ENCODE measurements at regions not wholly inside any gene's neighbourhood (a gene's known extent, or its start where the extent isn't known, plus 50 kb on each side); places are given as distances from the start of the nearest gene placed in this dataset.

GRCh38 chr11:70486731-70487130 is 88.4 kb downstream of the CTTN start:
- Histone ChIP-seq H3K4me3 (ENCODE audit: low read depth, low read length) (no peak overlapping the region), H3K9ac (ENCODE audit: low read length) (no peak overlapping the region), H3K9me3 (ENCODE audit: control insufficient read depth, insufficient read depth, low read depth, low read length) (peaks cover 17% of the 10 kb centered on the region), H3K4me1 (ENCODE audit: control insufficient read depth, insufficient read depth, low read length) (peaks cover 2% of the 10 kb centered on the region; the same call in 1 of the 2 replicates), H3K27ac (ENCODE audit: low read depth, low read length) (no peak overlapping the region), H3K27me3 (ENCODE audit: control insufficient read depth, insufficient read depth, low read length) (no peaks in the 10 kb centered on the region), H3K36me3 (ENCODE audit: control insufficient read depth, insufficient read depth, low read length) (peaks cover 23% of the 10 kb centered on the region; the same call in 1 of the 2 replicates)

- Histone ChIP-seq H3K4me3 (ENCODE audit: low read depth, low read length) (no peak overlapping the region), H3K9me3 (ENCODE audit: control insufficient read depth, insufficient read depth, low read depth, low read length) (peaks cover 21% of the 10 kb centered on the region), H3K36me3 (ENCODE audit: control insufficient read depth, insufficient read depth, low read length) (peaks cover 23% of the 10 kb centered on the region; the same call in 1 of the 2 replicates)
These were observed 88.8 kb downstream of the CTTN start for GRCh38 chr11:70487160-70487559.

GRCh38 chr11:70487756-70488155 is 89.4 kb downstream of the CTTN start:
- H3K27me3 ChIP-seq (ENCODE audit: control insufficient read depth, insufficient read depth, low read length): no peaks in the 10 kb centered on the region
- H3K9ac ChIP-seq (ENCODE audit: low read length): no peak overlapping the region
- H3K4me1 ChIP-seq (ENCODE audit: control insufficient read depth, insufficient read depth, low read length): peaks cover 2% of the 10 kb centered on the region; the same call in 1 of the 2 replicates
- H3K9me3 ChIP-seq (ENCODE audit: control insufficient read depth, insufficient read depth, low read depth, low read length): peaks cover 21% of the 10 kb centered on the region
- H3K4me3 ChIP-seq (ENCODE audit: low read depth, low read length): no peak overlapping the region
- H3K27ac ChIP-seq (ENCODE audit: low read depth, low read length): no peak overlapping the region
- peaks cover 23% of the 10 kb centered on the region; the same call in 1 of the 2 replicates for H3K36me3 ChIP-seq (ENCODE audit: control insufficient read depth, insufficient read depth, low read length)

More at GRCh38 chr11:70487160-70487559, 88.8 kb downstream of the CTTN start:
- Histone ChIP-seq H3K27ac (ENCODE audit: low read depth, low read length) (no peak overlapping the region), H3K9ac (ENCODE audit: low read length) (no peak overlapping the region), H3K27me3 (ENCODE audit: control insufficient read depth, insufficient read depth, low read length) (no peaks in the 10 kb centered on the region), H3K4me1 (ENCODE audit: control insufficient read depth, insufficient read depth, low read length) (peaks cover 2% of the 10 kb centered on the region; the same call in 1 of the 2 replicates)

GRCh38 chr11:70488171-70488703 is 89.9 kb downstream of the CTTN start:
- Histone ChIP-seq H3K9me3 (ENCODE audit: control insufficient read depth, insufficient read depth, low read depth, low read length) (peaks cover 21% of the 10 kb centered on the region), H3K27ac (ENCODE audit: low read depth, low read length) (no peak overlapping the region), H3K27me3 (ENCODE audit: control insufficient read depth, insufficient read depth, low read length) (no peaks in the 10 kb centered on the region), H3K9ac (ENCODE audit: low read length) (no peak overlapping the region), H3K36me3 (ENCODE audit: control insufficient read depth, insufficient read depth, low read length) (peaks cover 23% of the 10 kb centered on the region; the same call in 1 of the 2 replicates), H3K4me1 (ENCODE audit: control insufficient read depth, insufficient read depth, low read length) (no peaks in the 10 kb centered on the region), H3K4me3 (ENCODE audit: low read depth, low read length) (no peak overlapping the region)

- no peak overlapping the region for H3K4me3 ChIP-seq (ENCODE audit: low read depth, low read length)
- peaks cover 23% of the 10 kb centered on the region; the same call in 1 of the 2 replicates for H3K36me3 ChIP-seq (ENCODE audit: control insufficient read depth, insufficient read depth, low read length)
- H3K27me3 ChIP-seq (ENCODE audit: control insufficient read depth, insufficient read depth, low read length): no peaks in the 10 kb centered on the region
- H3K4me1 ChIP-seq (ENCODE audit: control insufficient read depth, insufficient read depth, low read length): no peaks in the 10 kb centered on the region
- peaks cover 21% of the 10 kb centered on the region for H3K9me3 ChIP-seq (ENCODE audit: control insufficient read depth, insufficient read depth, low read depth, low read length)
- no peak overlapping the region for H3K27ac ChIP-seq (ENCODE audit: low read depth, low read length)
- H3K9ac ChIP-seq (ENCODE audit: low read length): no peak overlapping the region
These were observed 90.9 kb downstream of the CTTN start for GRCh38 chr11:70489276-70489675.

- H3K4me3 ChIP-seq (ENCODE audit: low read depth, low read length): no peak overlapping the region
- H3K4me1 ChIP-seq (ENCODE audit: control insufficient read depth, insufficient read depth, low read length): no peaks in the 10 kb centered on the region
- peaks cover 21% of the 10 kb centered on the region for H3K9me3 ChIP-seq (ENCODE audit: control insufficient read depth, insufficient read depth, low read depth, low read length)
- H3K27me3 ChIP-seq (ENCODE audit: control insufficient read depth, insufficient read depth, low read length): no peaks in the 10 kb centered on the region
- H3K9ac ChIP-seq (ENCODE audit: low read length): no peak overlapping the region
- H3K27ac ChIP-seq (ENCODE audit: low read depth, low read length): no peak overlapping the region
- H3K36me3 ChIP-seq (ENCODE audit: control insufficient read depth, insufficient read depth, low read length): peaks cover 18% of the 10 kb centered on the region; the same call in 1 of the 2 replicates
These were observed 91.9 kb downstream of the CTTN start for GRCh38 chr11:70490208-70490607.

GRCh38 chr11:70490723-70491558 is 92.6 kb downstream of the CTTN start:
- Histone ChIP-seq H3K4me3 (ENCODE audit: low read depth, low read length) (no peak overlapping the region), H3K4me1 (ENCODE audit: control insufficient read depth, insufficient read depth, low read length) (no peaks in the 10 kb centered on the region), H3K27me3 (ENCODE audit: control insufficient read depth, insufficient read depth, low read length) (no peaks in the 10 kb centered on the region), H3K27ac (ENCODE audit: low read depth, low read length) (no peak overlapping the region), H3K36me3 (ENCODE audit: control insufficient read depth, insufficient read depth, low read length) (peaks cover 13% of the 10 kb centered on the region; the same call in 1 of the 2 replicates), H3K9ac (ENCODE audit: low read length) (no peak overlapping the region), H3K9me3 (ENCODE audit: control insufficient read depth, insufficient read depth, low read depth, low read length) (peaks cover 21% of the 10 kb centered on the region)

- H3K9me3 ChIP-seq (ENCODE audit: control insufficient read depth, insufficient read depth, low read depth, low read length): peaks cover 21% of the 10 kb centered on the region
- H3K4me3 ChIP-seq (ENCODE audit: low read depth, low read length): no peak overlapping the region
- no peaks in the 10 kb centered on the region for H3K27me3 ChIP-seq (ENCODE audit: control insufficient read depth, insufficient read depth, low read length)
- H3K27ac ChIP-seq (ENCODE audit: low read depth, low read length): no peak overlapping the region
- no peak overlapping the region for H3K9ac ChIP-seq (ENCODE audit: low read length)
- H3K36me3 ChIP-seq (ENCODE audit: control insufficient read depth, insufficient read depth, low read length): peaks cover 7% of the 10 kb centered on the region; the same call in 1 of the 2 replicates
- H3K4me1 ChIP-seq (ENCODE audit: control insufficient read depth, insufficient read depth, low read length): no peaks in the 10 kb centered on the region
These were observed 93.6 kb downstream of the CTTN start for GRCh38 chr11:70491696-70492472.

- no peaks in the 10 kb centered on the region for H3K4me1 ChIP-seq (ENCODE audit: control insufficient read depth, insufficient read depth, low read length)
- H3K9ac ChIP-seq (ENCODE audit: low read length): no peak overlapping the region
- no peak overlapping the region for H3K4me3 ChIP-seq (ENCODE audit: low read depth, low read length)
- no peaks in the 10 kb centered on the region for H3K27me3 ChIP-seq (ENCODE audit: control insufficient read depth, insufficient read depth, low read length)
- peaks cover 21% of the 10 kb centered on the region for H3K9me3 ChIP-seq (ENCODE audit: control insufficient read depth, insufficient read depth, low read depth, low read length)
- H3K36me3 ChIP-seq (ENCODE audit: control insufficient read depth, insufficient read depth, low read length): peaks cover 6% of the 10 kb centered on the region; the same call in 1 of the 2 replicates
- H3K27ac ChIP-seq (ENCODE audit: low read depth, low read length): no peak overlapping the region
These were observed 94.8 kb downstream of the CTTN start for GRCh38 chr11:70493089-70493474.

GRCh38 chr11:70493891-70494290 is 95.6 kb downstream of the CTTN start:
- H3K4me3 ChIP-seq (ENCODE audit: low read depth, low read length): no peak overlapping the region
- no peaks in the 10 kb centered on the region for H3K27me3 ChIP-seq (ENCODE audit: control insufficient read depth, insufficient read depth, low read length)
- H3K9me3 ChIP-seq (ENCODE audit: control insufficient read depth, insufficient read depth, low read depth, low read length): peaks cover 21% of the 10 kb centered on the region
- H3K4me1 ChIP-seq (ENCODE audit: control insufficient read depth, insufficient read depth, low read length): no peaks in the 10 kb centered on the region
- H3K9ac ChIP-seq (ENCODE audit: low read length): no peak overlapping the region
- H3K27ac ChIP-seq (ENCODE audit: low read depth, low read length): no peak overlapping the region
- peaks cover 6% of the 10 kb centered on the region; the same call in 1 of the 2 replicates for H3K36me3 ChIP-seq (ENCODE audit: control insufficient read depth, insufficient read depth, low read length)

All from HUES6 (cell line).